Left ventricle myocardium inferior (tissue), 1 donor: ENCODE measurements at regions not wholly inside any gene's neighbourhood (a gene's known extent, or its start where the extent isn't known, plus 50 kb on each side); places are given as distances from the start of the nearest gene placed in this dataset.
"Not testable (repeated sequence)": the region's sequence is repeated elsewhere in the genome, so short reads cannot be mapped to it uniquely, and the experiment has no call there.

Experiments
- DNase-seq: peaks from one replicate; pipeline ENCODE4 v3.0.0-alpha.2; 2020
- H3K27ac ChIP-seq: fragments of 200-600 bp; replicated peaks from 2 replicates; pipeline ENCODE4 v1.8.0; 2021
- H3K27me3 ChIP-seq: fragments of 200-600 bp; 2 replicates; pipeline ENCODE4 v1.8.0; 2021; ENCODE audit warnings: low read depth
- H3K36me3 ChIP-seq: fragments of 200-600 bp; 2 replicates; pipeline ENCODE4 v1.8.0; 2021
- H3K4me1 ChIP-seq: fragments of 200-600 bp; 2 replicates; pipeline ENCODE4 v1.8.0; 2021
- H3K4me3 ChIP-seq: fragments of 200-600 bp; 2 replicates; pipeline ENCODE4 v1.8.0; 2021; ENCODE audit warnings: mild to moderate bottlenecking, moderate library complexity
- H3K9me3 ChIP-seq: fragments of 200-600 bp; replicated peaks from 2 replicates; pipeline ENCODE4 v1.8.0; 2021
- CTCF ChIP-seq: fragments of 200-600 bp; IDR thresholded peaks from 2 replicates; pipeline ENCODE4 v1.8.0; 2021; ENCODE audit warnings: antibody characterized with exemption, mild to moderate bottlenecking, borderline replicate concordance
- intact Hi-C: fragments of 100-400 bp; cut with micrococcal nuclease; formaldehyde crosslinking; loops from one replicate; pipeline ENCODE4 v1.11.0; 2022
- donor health status: DM: no; HTN: yes; CAD: no; lungs with severe emphysema.

GRCh38 chr6:34646714-34647113, 49.9 kb downstream of the ILRUN start:
- TF ChIP-seq CTCF: no peak
- Histone ChIP-seq H3K27ac (no peak overlapping the region), H3K9me3 (no peaks in the 10 kb centered on the region), H3K36me3 (peaks cover 20% of the 10 kb centered on the region), H3K4me1 (peaks cover 48% of the 10 kb centered on the region), H3K27me3 (no peaks in the 10 kb centered on the region), H3K4me3 (no peak overlapping the region)
- no peak for DNase-seq
- intact Hi-C loops: no loop called here

- Histone ChIP-seq H3K4me3 (no peak overlapping the region), H3K36me3 (peaks cover 20% of the 10 kb centered on the region), H3K27me3 (no peaks in the 10 kb centered on the region), H3K27ac (no peak overlapping the region), H3K4me1 (peaks cover 40% of the 10 kb centered on the region), H3K9me3 (no peaks in the 10 kb centered on the region)
- no peak for DNase-seq
- no peak for TF ChIP-seq CTCF
- intact Hi-C loops: no loop called here
Measured at GRCh38 chr6:34645627-34646026, 50.9 kb downstream of the ILRUN start.

GRCh38 chr6:34644716-34645115, 51.9 kb downstream of the ILRUN start:
- DNase-seq: no peak
- Histone ChIP-seq H3K4me1 (peaks cover 39% of the 10 kb centered on the region), H3K36me3 (peaks cover 25% of the 10 kb centered on the region), H3K4me3 (no peak overlapping the region), H3K27ac (no peak overlapping the region), H3K9me3 (no peaks in the 10 kb centered on the region), H3K27me3 (no peaks in the 10 kb centered on the region)
- intact Hi-C loops: no loop called here
- TF ChIP-seq CTCF: no peak

- intact Hi-C loops: no loop called here
- H3K27me3 ChIP-seq: no peaks in the 10 kb centered on the region
- no peak for TF ChIP-seq CTCF
- DNase-seq: no peak
- no peak overlapping the region for H3K27ac ChIP-seq
- H3K36me3 ChIP-seq: peaks cover 25% of the 10 kb centered on the region
- no peak overlapping the region for H3K4me3 ChIP-seq
- peaks cover 30% of the 10 kb centered on the region for H3K4me1 ChIP-seq
- H3K9me3 ChIP-seq: no peaks in the 10 kb centered on the region
Measured at GRCh38 chr6:34642427-34642826, 54.1 kb downstream of the ILRUN start.

- intact Hi-C loops, DNase-seq, H3K4me3 ChIP-seq, H3K27me3 ChIP-seq, H3K9me3 ChIP-seq: not testable (repeated sequence)
- Histone ChIP-seq H3K36me3 (peaks cover 10% of the 10 kb centered on the region), H3K27ac (peak overlapping the region; percentile 31), H3K4me1 (peaks cover 12% of the 10 kb centered on the region)
Measured at GRCh38 chr6:34640074-34640849, 56.3 kb downstream of the ILRUN start.
